Stimulated activated memory B cell treated with anti-CD40 and anti-IgM and Interleukin-4, amounts not matched to agents 10 μg/mL and 1 μg/mL and 100 μg/mL, for 72 hours (primary cell): ENCODE measurements at regions not wholly inside any gene's neighbourhood (a gene's known extent, or its start where the extent isn't known, plus 50 kb on each side); places are given as distances from the start of the nearest gene placed in this dataset.

ENCODE experiments used
- ATAC-seq: fragments of 150-1000 bp; cut with Tn5 transposase; 2 replicates; pipeline ENCODE4 v1.10.0; 2021
- H3K27ac Mint-ChIP-seq: one replicate; pipeline ENCODE4 v1.8.0; 2022; ENCODE audit warnings: mild to moderate bottlenecking, mixed read lengths
- H3K27me3 Mint-ChIP-seq: one replicate; pipeline ENCODE4 v1.8.0; 2022; ENCODE audit warnings: mixed read lengths
- H3K36me3 Mint-ChIP-seq: one replicate; pipeline ENCODE4 v1.8.0; 2022; ENCODE audit warnings: mixed read lengths
- H3K4me1 Mint-ChIP-seq: one replicate; pipeline ENCODE4 v1.8.0; 2022; ENCODE audit warnings: mixed read lengths
- H3K4me3 Mint-ChIP-seq: one replicate; pipeline ENCODE4 v1.8.0; 2022; ENCODE audit warnings: mild to moderate bottlenecking, moderate library complexity, mixed read lengths
- H3K9me3 Mint-ChIP-seq: one replicate; pipeline ENCODE4 v1.8.0; 2022; ENCODE audit warnings: mixed read lengths

DNA sequence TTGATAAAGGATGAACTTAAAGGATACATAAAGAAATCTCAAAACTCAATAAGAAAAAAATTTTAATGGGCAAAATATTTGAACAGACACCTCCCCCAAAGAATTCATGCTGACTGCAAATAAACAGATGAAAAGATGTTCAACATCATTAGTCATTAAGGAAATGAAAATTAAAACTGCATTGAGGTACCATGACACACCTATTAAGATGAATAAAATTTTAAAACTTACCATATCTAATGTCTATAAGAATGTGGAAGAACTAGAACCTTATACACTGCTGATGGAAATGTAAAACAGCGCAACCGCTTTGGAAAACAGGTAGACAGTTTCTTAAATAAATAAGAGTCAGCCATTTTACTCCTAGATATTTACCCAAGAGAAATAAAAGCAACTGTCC lies 266.8 kb upstream of the TET2 start:
- Mint-ChIP-seq H3K9me3 (no peaks in the 10 kb centered on the region), H3K27me3 (peaks cover 14% of the 10 kb centered on the region), H3K4me1 (no peaks in the 10 kb centered on the region), H3K36me3 (no peaks in the 10 kb centered on the region), H3K4me3 (no peak overlapping the region), H3K27ac (no peak overlapping the region)
- ATAC-seq: no peak

DNA sequence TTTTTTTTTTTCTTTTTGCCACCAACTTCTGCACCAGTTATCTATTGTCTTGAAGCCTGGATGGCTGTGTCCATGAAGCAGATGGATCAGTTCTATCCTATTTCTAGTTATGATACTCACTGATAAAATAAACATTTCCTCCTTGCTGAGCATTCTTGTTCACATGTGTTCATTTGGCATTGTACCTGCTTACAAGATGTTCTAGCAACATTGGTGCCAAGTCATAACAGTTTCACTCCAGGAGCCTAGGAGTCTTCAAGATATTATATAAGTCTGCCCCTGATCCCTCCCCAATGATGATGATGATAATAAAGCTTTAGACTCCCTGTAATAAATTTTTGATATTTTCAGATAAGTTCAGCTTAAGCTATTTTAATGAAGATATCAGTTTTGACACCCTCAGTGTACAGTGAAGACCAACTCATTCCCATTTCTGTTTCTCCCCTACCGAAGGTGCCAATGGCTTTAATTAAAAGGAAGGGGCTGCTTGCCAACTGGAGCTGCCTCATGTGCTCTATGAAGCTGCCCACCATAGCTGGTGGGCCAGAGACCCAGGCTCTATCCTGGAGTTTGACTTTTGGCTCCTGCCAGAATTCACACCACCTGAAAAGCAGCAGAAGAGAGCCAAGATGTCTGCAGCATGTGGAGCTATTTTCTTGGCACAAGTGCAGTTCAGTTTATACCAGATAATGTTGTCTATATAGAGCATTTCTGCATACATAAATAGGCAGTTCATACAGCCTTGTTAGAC lies 265.4 kb upstream of the TET2 start:
- ATAC-seq: no peak
- Mint-ChIP-seq H3K36me3 (no peaks in the 10 kb centered on the region), H3K27ac (no peak overlapping the region), H3K9me3 (no peaks in the 10 kb centered on the region), H3K27me3 (peaks cover 14% of the 10 kb centered on the region), H3K4me1 (no peaks in the 10 kb centered on the region), H3K4me3 (no peak overlapping the region)

DNA sequence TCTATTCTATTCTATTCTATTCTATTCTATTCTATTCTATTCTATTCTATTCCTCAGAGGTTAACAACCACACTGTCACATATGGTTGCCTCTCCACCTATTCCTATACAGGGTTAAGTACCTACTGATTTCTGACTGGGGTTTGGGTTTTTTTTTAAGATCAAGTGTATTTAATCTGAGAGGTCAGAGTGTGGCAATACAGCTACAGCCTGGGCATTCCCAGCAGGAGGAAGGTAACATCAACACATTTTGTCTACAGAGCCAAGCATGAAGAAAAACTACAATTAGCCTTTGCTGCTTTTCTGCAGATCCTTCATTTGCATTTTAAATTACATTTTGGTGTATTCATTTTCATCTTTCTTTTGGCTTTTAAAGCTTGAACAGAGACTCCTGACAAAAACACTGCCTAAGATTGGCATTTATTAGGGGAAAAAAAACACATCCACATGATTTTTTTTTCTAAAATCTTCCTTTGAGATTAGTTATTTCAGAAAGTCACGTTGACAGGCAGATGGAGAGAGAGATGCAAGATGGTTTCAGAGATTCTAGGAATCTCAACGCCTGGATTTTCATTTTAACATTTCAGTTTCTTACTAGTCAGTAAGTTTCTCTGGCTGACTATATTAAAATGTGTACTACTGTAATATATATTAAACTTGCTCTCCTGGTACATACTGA lies 255.9 kb upstream of the TET2 start:
- no peak overlapping the region for H3K27ac Mint-ChIP-seq
- no peak for ATAC-seq
- H3K27me3 Mint-ChIP-seq: peaks cover 19% of the 10 kb centered on the region
- peaks cover 2% of the 10 kb centered on the region for H3K9me3 Mint-ChIP-seq
- H3K4me1 Mint-ChIP-seq: no peaks in the 10 kb centered on the region
- no peak overlapping the region for H3K4me3 Mint-ChIP-seq
- H3K36me3 Mint-ChIP-seq: no peaks in the 10 kb centered on the region

DNA sequence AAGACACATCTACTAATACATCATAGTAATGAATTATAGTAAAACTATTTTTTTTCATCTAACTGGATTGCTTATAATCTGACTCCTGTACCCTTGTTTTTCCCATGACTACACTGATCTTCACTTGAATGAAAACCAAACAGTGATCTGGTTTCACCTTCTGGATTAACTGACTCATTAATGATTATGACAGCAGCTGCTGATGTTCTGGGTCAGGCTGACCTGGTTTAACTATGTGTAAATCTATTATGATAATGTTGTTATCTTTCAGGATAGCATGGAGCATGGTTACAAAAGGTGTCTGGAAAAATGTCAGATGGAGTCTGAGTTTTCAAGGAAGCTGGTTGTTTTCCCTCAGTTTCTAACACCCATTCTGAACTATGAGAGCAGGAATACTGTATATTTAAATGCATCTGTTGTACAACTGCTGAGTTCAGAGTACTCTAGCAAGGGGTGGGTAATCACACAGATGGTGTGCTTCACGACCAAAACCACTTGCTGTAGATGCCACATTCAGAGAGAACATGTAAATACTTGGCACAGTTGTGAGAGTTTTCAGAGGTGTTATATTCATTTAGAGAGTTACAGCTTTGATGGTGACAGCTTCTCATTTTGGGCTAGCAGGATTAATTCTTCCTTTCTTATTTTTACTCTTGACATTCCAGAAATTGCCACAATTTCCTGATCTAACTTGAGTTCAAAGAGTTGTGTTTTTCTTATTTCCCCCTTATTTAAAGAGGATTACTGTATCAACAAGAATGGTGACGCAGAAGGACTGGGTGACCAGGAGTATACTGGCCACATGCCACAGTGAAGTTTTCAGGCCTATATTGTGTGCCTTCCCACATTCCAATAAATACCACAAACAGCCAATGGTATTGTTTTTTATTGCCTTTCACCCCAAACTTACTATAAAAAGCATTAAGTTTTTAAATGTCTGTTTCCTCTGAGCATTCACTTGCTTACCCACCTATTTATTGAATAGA lies 249.7 kb upstream of the TET2 start:
- Mint-ChIP-seq H3K27ac (no peak overlapping the region), H3K36me3 (peaks cover 7% of the 10 kb centered on the region), H3K27me3 (no peaks in the 10 kb centered on the region), H3K4me3 (no peak overlapping the region), H3K9me3 (peaks cover 9% of the 10 kb centered on the region), H3K4me1 (no peaks in the 10 kb centered on the region)
- no peak for ATAC-seq

DNA sequence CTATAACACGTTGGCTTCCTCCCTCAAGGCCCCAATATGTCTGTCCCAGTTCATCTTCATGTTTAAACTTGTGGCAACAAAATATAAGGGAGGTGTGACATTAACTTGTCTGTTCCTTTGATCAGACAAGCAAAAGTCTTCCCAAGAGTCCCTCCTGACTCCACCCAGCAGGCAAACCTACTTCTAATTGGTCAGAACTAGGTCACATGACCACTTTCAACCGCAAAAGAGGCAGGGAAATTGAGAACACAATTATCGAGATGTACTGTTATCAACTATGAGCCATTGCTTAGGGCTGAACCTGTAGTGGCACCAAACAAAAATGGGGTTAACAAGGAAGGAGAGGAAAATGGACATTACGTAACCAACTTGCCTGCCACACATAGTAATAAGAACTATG lies 246.8 kb upstream of the TET2 start:
- Mint-ChIP-seq H3K9me3 (peaks cover 7% of the 10 kb centered on the region), H3K27ac (no peak overlapping the region), H3K36me3 (peaks cover 7% of the 10 kb centered on the region), H3K4me1 (no peaks in the 10 kb centered on the region), H3K27me3 (no peaks in the 10 kb centered on the region), H3K4me3 (no peak overlapping the region)
- ATAC-seq: no peak

DNA sequence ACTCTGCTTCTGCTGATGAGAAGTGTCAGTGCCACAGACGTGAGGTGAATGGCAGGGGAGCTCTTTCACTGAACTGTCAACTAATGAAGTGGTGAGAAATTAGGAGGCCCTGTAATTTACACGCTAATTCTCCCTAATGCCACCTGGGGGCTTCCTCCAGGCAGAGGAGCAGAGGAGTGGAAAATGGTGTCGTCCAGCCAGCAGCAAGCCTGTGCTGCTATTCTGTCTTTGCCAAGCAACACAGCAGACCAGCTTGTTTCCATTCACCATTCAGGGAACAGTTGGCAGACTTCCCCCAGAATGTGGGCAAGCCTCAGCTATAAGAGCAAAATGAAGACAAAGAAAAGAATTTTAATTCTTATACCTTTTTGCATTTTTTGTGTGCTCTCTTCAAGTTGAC lies 245.2 kb upstream of the TET2 start:
- Mint-ChIP-seq H3K36me3 (peaks cover 7% of the 10 kb centered on the region), H3K27me3 (no peaks in the 10 kb centered on the region), H3K9me3 (peaks cover 7% of the 10 kb centered on the region), H3K4me1 (no peaks in the 10 kb centered on the region), H3K27ac (no peak overlapping the region), H3K4me3 (no peak overlapping the region)
- no peak for ATAC-seq

DNA sequence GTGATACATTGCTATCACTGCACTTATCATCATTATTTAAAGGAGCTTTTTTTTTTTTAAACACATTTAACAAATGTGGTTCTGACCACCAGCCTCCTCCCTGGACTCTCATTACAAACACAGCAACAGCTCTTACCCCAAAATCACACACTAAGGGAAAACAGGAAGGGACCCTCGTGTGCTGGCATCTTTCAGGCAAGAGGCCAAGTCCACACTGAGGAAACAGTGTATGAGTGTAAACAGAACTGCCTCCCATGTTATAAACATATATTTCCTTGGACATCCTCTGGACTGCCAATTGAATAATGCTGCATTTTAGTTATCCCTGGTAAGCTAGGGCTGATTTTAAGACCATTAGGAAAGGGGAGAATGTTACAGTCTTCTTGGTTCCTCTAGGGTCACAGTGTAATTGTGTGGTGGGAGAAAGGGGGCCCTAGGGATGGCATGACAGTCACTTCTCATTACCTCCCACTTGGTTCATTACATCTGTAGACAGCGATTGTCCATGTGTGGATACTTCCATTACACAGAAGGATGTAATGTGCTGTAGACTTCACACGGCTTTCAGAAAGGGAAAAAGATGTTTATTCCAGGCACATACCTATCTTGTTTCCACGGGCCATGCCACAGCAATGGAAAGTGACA lies 244.6 kb upstream of the TET2 start:
- no peak overlapping the region for H3K4me3 Mint-ChIP-seq
- H3K27ac Mint-ChIP-seq: no peak overlapping the region
- peaks cover 7% of the 10 kb centered on the region for H3K36me3 Mint-ChIP-seq
- H3K27me3 Mint-ChIP-seq: no peaks in the 10 kb centered on the region
- ATAC-seq: no peak
- H3K4me1 Mint-ChIP-seq: no peaks in the 10 kb centered on the region
- peaks cover 7% of the 10 kb centered on the region for H3K9me3 Mint-ChIP-seq

DNA sequence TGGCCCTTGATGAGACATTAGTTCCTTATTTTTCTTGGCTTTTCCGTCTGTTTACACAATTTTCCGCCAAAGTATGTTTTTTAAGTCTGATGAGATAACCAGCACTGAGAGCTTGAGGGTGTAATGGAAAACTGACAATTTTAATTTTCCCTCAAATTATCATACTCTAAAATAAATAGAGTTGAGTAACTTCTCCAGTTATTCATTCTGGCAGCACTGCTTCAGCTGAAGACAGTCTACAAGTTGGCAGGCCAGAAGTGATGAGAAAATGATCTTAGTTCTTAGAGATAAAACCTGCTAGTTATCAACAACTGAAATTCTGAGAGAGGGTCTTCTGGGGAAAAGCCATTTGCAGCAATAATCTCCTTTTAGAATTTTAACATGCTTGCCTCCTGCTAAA lies 241.6 kb upstream of the TET2 start:
- H3K27ac Mint-ChIP-seq: no peak overlapping the region
- ATAC-seq: no peak
- H3K9me3 Mint-ChIP-seq: no peaks in the 10 kb centered on the region
- H3K27me3 Mint-ChIP-seq: no peaks in the 10 kb centered on the region
- no peak overlapping the region for H3K4me3 Mint-ChIP-seq
- H3K36me3 Mint-ChIP-seq: no peaks in the 10 kb centered on the region
- no peaks in the 10 kb centered on the region for H3K4me1 Mint-ChIP-seq

DNA sequence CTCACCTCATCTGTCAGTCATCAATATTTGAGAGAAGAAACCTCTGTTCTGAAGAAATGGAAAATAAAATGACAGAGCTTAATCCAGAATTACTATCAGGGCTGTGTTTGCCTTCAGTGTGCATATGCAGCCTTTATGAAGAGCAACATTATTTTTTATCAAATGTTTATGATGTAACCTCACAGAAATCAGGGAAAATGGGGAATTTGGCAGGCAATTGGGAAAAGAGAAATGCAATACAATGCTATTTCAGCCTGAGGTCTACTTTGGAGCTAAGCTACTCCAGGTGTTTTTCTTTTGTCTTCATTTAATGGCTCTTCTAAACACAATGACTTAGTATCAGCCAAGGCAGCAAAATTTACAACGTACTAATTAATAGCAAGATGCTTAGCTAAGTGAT lies 241.1 kb upstream of the TET2 start:
- H3K9me3 Mint-ChIP-seq: no peaks in the 10 kb centered on the region
- no peaks in the 10 kb centered on the region for H3K4me1 Mint-ChIP-seq
- no peaks in the 10 kb centered on the region for H3K36me3 Mint-ChIP-seq
- ATAC-seq: no peak
- no peak overlapping the region for H3K4me3 Mint-ChIP-seq
- no peak overlapping the region for H3K27ac Mint-ChIP-seq
- H3K27me3 Mint-ChIP-seq: no peaks in the 10 kb centered on the region

DNA sequence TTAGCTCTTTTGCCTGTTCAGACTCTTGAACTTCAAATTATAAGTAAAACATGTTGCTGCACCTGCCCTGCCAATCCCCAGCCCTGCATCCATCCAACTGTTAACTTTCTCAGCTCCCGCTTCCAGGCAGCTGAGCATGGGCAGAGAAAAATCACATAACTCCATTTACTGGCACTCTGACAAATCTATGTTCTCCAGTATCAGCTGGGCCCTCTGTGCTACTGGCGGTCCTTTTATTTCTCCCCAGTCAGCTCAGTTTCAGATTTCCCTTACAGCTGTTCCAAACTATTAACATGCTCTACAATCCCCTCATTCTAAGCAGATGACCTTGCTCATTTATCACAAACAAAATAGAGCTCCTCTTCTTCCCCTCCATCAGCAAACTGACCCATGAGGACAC lies 240.4 kb upstream of the TET2 start:
- ATAC-seq: no peak
- H3K36me3 Mint-ChIP-seq: no peaks in the 10 kb centered on the region
- H3K9me3 Mint-ChIP-seq: no peaks in the 10 kb centered on the region
- H3K27ac Mint-ChIP-seq: no peak overlapping the region
- no peaks in the 10 kb centered on the region for H3K27me3 Mint-ChIP-seq
- no peak overlapping the region for H3K4me3 Mint-ChIP-seq
- H3K4me1 Mint-ChIP-seq: no peaks in the 10 kb centered on the region

DNA sequence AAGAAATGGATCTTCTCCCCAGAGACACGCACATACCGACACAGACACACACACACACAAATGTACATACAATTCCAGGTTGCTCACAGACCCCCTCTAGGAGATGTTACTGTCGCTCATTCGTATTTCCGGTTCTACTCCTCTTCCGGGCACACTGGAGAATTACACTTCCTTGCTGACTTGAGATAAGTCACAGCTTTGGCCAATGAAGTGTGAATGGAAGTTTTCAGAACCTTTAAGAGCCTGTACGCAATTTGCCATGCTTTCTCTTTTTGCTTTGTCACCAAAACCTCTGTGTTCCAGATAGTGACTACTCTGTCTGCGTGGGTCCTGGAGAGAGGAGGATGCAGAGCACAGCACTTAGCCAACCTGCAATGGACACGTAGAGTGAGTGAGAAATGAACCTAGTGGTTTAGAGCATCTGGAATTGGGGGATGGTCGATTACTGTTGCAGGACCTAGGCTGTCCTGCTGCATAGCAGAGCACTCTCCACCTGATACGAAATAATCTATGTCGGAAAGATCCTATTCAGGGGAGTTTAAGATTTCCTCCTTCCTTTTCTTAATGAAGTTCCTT lies 239.5 kb upstream of the TET2 start:
- H3K36me3 Mint-ChIP-seq: no peaks in the 10 kb centered on the region
- H3K4me3 Mint-ChIP-seq: no peak overlapping the region
- H3K9me3 Mint-ChIP-seq: no peaks in the 10 kb centered on the region
- H3K27ac Mint-ChIP-seq: no peak overlapping the region
- H3K27me3 Mint-ChIP-seq: no peaks in the 10 kb centered on the region
- no peak for ATAC-seq
- no peaks in the 10 kb centered on the region for H3K4me1 Mint-ChIP-seq

DNA sequence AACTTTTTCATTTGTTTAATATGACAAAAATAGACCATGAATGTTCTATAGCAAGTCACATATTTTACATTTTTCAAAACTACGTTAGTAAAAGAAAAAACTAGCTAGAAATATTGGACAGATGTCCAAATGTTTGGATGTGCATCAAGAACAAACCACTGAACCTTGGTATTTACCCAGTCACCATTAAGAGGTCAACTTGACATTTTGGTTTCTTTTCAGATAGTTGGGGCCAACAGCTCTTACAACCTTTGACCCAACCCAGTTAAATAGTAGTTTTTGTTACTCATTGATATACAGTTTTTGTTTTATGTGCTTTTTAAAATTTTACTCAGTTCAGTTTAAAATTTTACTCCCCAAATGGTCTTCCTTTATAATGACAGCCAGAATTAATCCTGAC lies 238.7 kb upstream of the TET2 start:
- H3K9me3 Mint-ChIP-seq: peaks cover 2% of the 10 kb centered on the region
- H3K4me1 Mint-ChIP-seq: no peaks in the 10 kb centered on the region
- no peak overlapping the region for H3K4me3 Mint-ChIP-seq
- no peak overlapping the region for H3K27ac Mint-ChIP-seq
- no peaks in the 10 kb centered on the region for H3K27me3 Mint-ChIP-seq
- no peaks in the 10 kb centered on the region for H3K36me3 Mint-ChIP-seq
- no peak for ATAC-seq

DNA sequence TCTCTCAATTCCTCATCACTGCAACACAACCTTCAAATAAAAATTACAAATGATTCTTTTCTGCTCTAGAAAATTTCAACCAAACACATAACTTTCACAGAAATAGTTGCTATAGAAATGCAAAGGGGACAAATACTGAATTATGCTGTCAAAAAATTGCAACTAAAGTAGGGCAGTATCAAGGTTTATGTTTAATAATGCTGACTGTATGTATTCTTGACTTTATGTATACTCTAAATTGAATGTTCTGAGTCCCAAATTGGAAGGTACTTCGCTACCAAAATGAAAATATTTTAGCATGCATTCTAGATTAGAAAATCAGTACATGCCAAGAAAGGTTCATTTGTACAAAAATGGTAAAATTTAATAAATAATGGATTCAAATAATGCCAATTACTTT lies 237.3 kb upstream of the TET2 start:
- no peak overlapping the region for H3K4me3 Mint-ChIP-seq
- no peak for ATAC-seq
- H3K36me3 Mint-ChIP-seq: no peaks in the 10 kb centered on the region
- H3K9me3 Mint-ChIP-seq: peaks cover 4% of the 10 kb centered on the region
- no peaks in the 10 kb centered on the region for H3K4me1 Mint-ChIP-seq
- H3K27ac Mint-ChIP-seq: no peak overlapping the region
- no peaks in the 10 kb centered on the region for H3K27me3 Mint-ChIP-seq

DNA sequence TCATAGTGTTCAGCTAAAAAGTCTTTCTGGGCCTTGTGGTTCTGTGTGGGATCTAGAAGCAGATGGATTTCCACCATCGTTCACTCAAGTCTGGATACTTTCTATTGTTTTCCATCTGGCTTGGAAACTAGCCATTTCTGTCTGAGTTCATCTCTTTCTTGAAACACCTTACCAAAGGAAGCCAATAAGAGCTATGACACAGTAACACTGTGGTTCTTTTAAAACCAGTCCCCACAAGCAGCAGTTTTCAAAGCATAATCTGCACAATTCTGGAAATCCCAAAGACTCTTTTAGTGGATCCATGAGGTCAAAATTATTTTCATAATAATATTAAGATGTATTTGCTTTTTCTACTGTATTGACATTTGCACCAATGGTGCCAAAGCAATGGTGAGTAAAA lies 234.2 kb upstream of the TET2 start:
- Mint-ChIP-seq H3K9me3 (peaks cover 4% of the 10 kb centered on the region), H3K27ac (no peak overlapping the region), H3K36me3 (no peaks in the 10 kb centered on the region), H3K4me3 (no peak overlapping the region), H3K4me1 (no peaks in the 10 kb centered on the region), H3K27me3 (no peaks in the 10 kb centered on the region)
- ATAC-seq: no peak

DNA sequence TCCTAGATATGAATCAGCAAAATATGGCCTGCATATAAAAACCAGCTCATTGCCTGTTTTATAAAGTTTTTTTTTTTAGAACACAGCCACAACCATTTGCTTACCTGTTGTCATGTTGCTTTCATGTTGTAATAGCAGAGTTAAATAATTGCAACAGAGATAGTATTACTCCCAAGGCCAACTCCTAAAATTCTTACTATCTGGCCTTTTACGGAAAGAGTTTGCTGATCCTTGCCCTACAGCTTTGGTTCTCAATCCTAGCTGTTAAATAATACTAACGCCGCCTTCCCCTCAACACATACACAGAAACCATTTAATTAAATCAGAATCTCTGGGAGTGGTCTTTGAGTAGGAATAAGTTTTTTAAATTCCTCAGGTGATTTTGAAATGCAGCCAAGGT lies 231.3 kb upstream of the TET2 start:
- Mint-ChIP-seq H3K36me3 (no peaks in the 10 kb centered on the region), H3K4me1 (peaks cover 7% of the 10 kb centered on the region), H3K27me3 (no peaks in the 10 kb centered on the region), H3K9me3 (peaks cover 4% of the 10 kb centered on the region), H3K27ac (no peak overlapping the region), H3K4me3 (no peak overlapping the region)
- ATAC-seq: no peak
